H9 (cell line): ENCODE measurements at regions not wholly inside any gene's neighbourhood (a gene's known extent, or its start where the extent isn't known, plus 50 kb on each side); places are given as distances from the start of the nearest gene placed in this dataset.

Source experiments
- DNase-seq: peaks from one replicate; pipeline ENCODE4 v3.0.0-alpha.2; 2017
- H2AFZ ChIP-seq: one replicate; pipeline ENCODE4 v1.6.1; 2013; ENCODE audit warnings: mild to moderate bottlenecking, low read length, control low read depth, moderate library complexity
- H2AK5ac ChIP-seq: 2 replicates; pipeline ENCODE4 v1.6.1; 2013; ENCODE audit warnings: low read length, control low read depth, mixed read lengths; ENCODE audit not compliant: insufficient read length
- H2BK120ac ChIP-seq: one replicate; pipeline ENCODE4 v1.6.1; 2013; ENCODE audit warnings: low read depth, mild to moderate bottlenecking, low read length, control low read depth, inconsistent platforms; ENCODE audit not compliant: poor library complexity, severe bottlenecking
- H2BK12ac ChIP-seq: 2 replicates; pipeline ENCODE4 v1.6.1; 2013; ENCODE audit warnings: low read length, control low read depth, mixed read lengths, low read depth; ENCODE audit not compliant: insufficient read length
- H2BK15ac ChIP-seq: 2 replicates; pipeline ENCODE4 v1.6.1; 2013; ENCODE audit warnings: low read depth, low read length, control low read depth
- H2BK20ac ChIP-seq: one replicate; pipeline ENCODE4 v1.6.1; 2013; ENCODE audit warnings: low read depth, mild to moderate bottlenecking, low read length, control low read depth, inconsistent platforms; ENCODE audit not compliant: poor library complexity, severe bottlenecking
- H2BK5ac ChIP-seq: 2 replicates; pipeline ENCODE4 v1.6.1; 2013; ENCODE audit warnings: low read length, control low read depth, mixed read lengths; ENCODE audit not compliant: insufficient read length
- H3K14ac ChIP-seq: 2 replicates; pipeline ENCODE4 v1.6.1; 2013; ENCODE audit warnings: low read length, control low read depth; ENCODE audit not compliant: insufficient read depth
- H3K18ac ChIP-seq: 2 replicates; pipeline ENCODE4 v1.6.1; 2013; ENCODE audit warnings: low read depth, mild to moderate bottlenecking, mixed read lengths, low read length, control low read depth; ENCODE audit not compliant: insufficient read length
- H3K23ac ChIP-seq: 2 replicates; pipeline ENCODE4 v1.6.1; 2013; ENCODE audit warnings: low read length, control low read depth, mixed read lengths, low read depth; ENCODE audit not compliant: insufficient read length
- H3K23me2 ChIP-seq: 2 replicates; pipeline ENCODE4 v1.6.1; 2013; ENCODE audit warnings: low read depth, mild to moderate bottlenecking, mixed read lengths, low read length, control low read depth; ENCODE audit not compliant: insufficient read length, poor library complexity, severe bottlenecking
- H3K27ac ChIP-seq: 2 replicates; pipeline ENCODE4 v1.5.1; 2013; ENCODE audit warnings: low read length, control low read depth, mixed read lengths, low read depth; ENCODE audit not compliant: insufficient read length
- H3K27me3 ChIP-seq: 2 replicates; pipeline ENCODE4 v1.6.1; 2013; ENCODE audit warnings: low read length, control low read depth, inconsistent platforms; ENCODE audit not compliant: insufficient read depth
- H3K4ac ChIP-seq: 2 replicates; pipeline ENCODE4 v1.6.1; 2013; ENCODE audit warnings: low read depth, mild to moderate bottlenecking, control low read depth, inconsistent platforms, low read length, moderate library complexity
- H3K4me1 ChIP-seq: 2 replicates; pipeline ENCODE4 v1.6.1; 2013; ENCODE audit warnings: low read length, control low read depth, inconsistent platforms; ENCODE audit not compliant: insufficient read depth
- H3K4me2 ChIP-seq: 2 replicates; pipeline ENCODE4 v1.6.1; 2013; ENCODE audit warnings: low read length, control low read depth, mixed read lengths; ENCODE audit not compliant: insufficient read length, insufficient read depth
- H3K56ac ChIP-seq: 2 replicates; pipeline ENCODE4 v1.6.1; 2013; ENCODE audit warnings: low read depth, mild to moderate bottlenecking, mixed read lengths, low read length, control low read depth; ENCODE audit not compliant: insufficient read length
- H3K79me1 ChIP-seq: 2 replicates; pipeline ENCODE4 v1.6.1; 2013; ENCODE audit warnings: low read depth, mild to moderate bottlenecking, moderate library complexity, low read length, control low read depth, inconsistent platforms; ENCODE audit not compliant: insufficient read depth, poor library complexity, severe bottlenecking
- H3K79me2 ChIP-seq: 2 replicates; pipeline ENCODE4 v1.6.1; 2013; ENCODE audit warnings: low read length, control low read depth, inconsistent platforms; ENCODE audit not compliant: insufficient read depth
- H3K9ac ChIP-seq: 2 replicates; pipeline ENCODE4 v1.6.1; 2013; ENCODE audit warnings: low read length, control low read depth, mixed read lengths; ENCODE audit not compliant: insufficient read length; ENCODE audit errors: extremely low read depth
- H3K9me3 ChIP-seq: one replicate; pipeline ENCODE4 v1.6.1; 2013; ENCODE audit warnings: low read depth, low read length, inconsistent platforms; ENCODE audit not compliant: control insufficient read depth
- H3T11ph ChIP-seq: one replicate; pipeline ENCODE4 v1.6.1; 2013; ENCODE audit warnings: mild to moderate bottlenecking, low read length, control low read depth, inconsistent platforms
- H4K20me1 ChIP-seq: one replicate; pipeline ENCODE4 v1.6.1; 2013; ENCODE audit not compliant: control insufficient read depth, insufficient read length, insufficient read depth
- H4K5ac ChIP-seq: 2 replicates; pipeline ENCODE4 v1.6.1; 2013; ENCODE audit warnings: low read depth, mild to moderate bottlenecking, mixed read lengths, low read length, control low read depth; ENCODE audit not compliant: insufficient read length
- H4K8ac ChIP-seq: replicated peaks from 2 replicates; pipeline ENCODE4 v1.6.1; 2013; ENCODE audit warnings: low read length, control low read depth, mixed read lengths, low read depth; ENCODE audit not compliant: insufficient read length
- H4K91ac ChIP-seq: 2 replicates; pipeline ENCODE4 v1.6.1; 2013; ENCODE audit warnings: low read depth, mild to moderate bottlenecking, moderate library complexity, mixed read lengths, low read length, control low read depth; ENCODE audit not compliant: insufficient read length
- H3K27ac Mint-ChIP-seq, 3 experiments: 2 replicates in 2 of 3; 3 replicates in 1 of 3; pipeline ENCODE4 v1.8.0; 2020 to 2021; ENCODE audit warnings: mixed read lengths in 3 of 3, mild to moderate bottlenecking in 1 of 3, moderate library complexity in 1 of 3
- H3K27me3 Mint-ChIP-seq: 2 replicates; pipeline ENCODE4 v1.8.0; 2021; ENCODE audit warnings: low read depth, mild to moderate bottlenecking, moderate library complexity, mixed read lengths
- H3K36me3 Mint-ChIP-seq, 3 experiments: 2 replicates in 2 of 3; 3 replicates in 1 of 3; pipeline ENCODE4 v1.8.0; 2020 to 2021; ENCODE audit warnings: low read depth in 3 of 3, mixed read lengths in 3 of 3; ENCODE audit not compliant: insufficient read depth in 1 of 3
- H3K4me1 Mint-ChIP-seq, 2 experiments: 2 replicates each; pipeline ENCODE4 v1.8.0; 2020; ENCODE audit warnings: mixed read lengths in 2 of 2
- H3K4me3 Mint-ChIP-seq, 2 experiments: 2 replicates in 1 of 2; 3 replicates in 1 of 2; pipeline ENCODE4 v1.8.0; 2020 to 2021; ENCODE audit warnings: mild to moderate bottlenecking in 2 of 2, mixed read lengths in 2 of 2, moderate library complexity in 1 of 2
- H3K9me3 Mint-ChIP-seq, 2 experiments: 2 replicates in 1 of 2; 3 replicates in 1 of 2; pipeline ENCODE4 v1.8.0; 2020; ENCODE audit warnings: mild to moderate bottlenecking in 2 of 2, mixed read lengths in 2 of 2, moderate library complexity in 1 of 2
- WGBS: extraction: QIAGEN DNeasy Blood & Tissue Kit; methylation state at CpG from one replicate; pipeline ENCODE4 v1.1.7; 2013; ENCODE audit warnings: missing lambda C conversion rate, low lambda C conversion rate, mixed read lengths; ENCODE audit not compliant: insufficient read length; ENCODE audit errors: extremely low coverage; 5-methylcytosine and 5-hydroxymethylcytosine counted together
- TF ChIP-seq, protein P1 (sequence below): fragments of 200-600 bp; sonication (generic); conservative IDR thresholded peaks from 3 replicates; pipeline ENCODE4 v1.8.0; 2021; ENCODE audit warnings: antibody characterized with exemption, mild to moderate bottlenecking

GRCh38 chr6:147909640-147910039 lies 401.1 kb downstream of the SAMD5 start:
- no peak overlapping the region for H3K4ac ChIP-seq
- no peaks in the 10 kb centered on the region for H3K27me3 Mint-ChIP-seq
- H3K4me1 ChIP-seq: no peaks in the 10 kb centered on the region; the same call in 1 of the 2 replicates
- H3T11ph ChIP-seq: no peak overlapping the region
- no peak overlapping the region for H2BK20ac ChIP-seq
- no peak overlapping the region for H4K91ac ChIP-seq
- H3K27ac Mint-ChIP-seq: 0 out of 7 replicates have a peak overlapping the region, but pooled peaks of 1 of the 3 experiments have one; percentile 25
- H3K79me1 ChIP-seq: no peaks in the 10 kb centered on the region
- no peak overlapping the region for H3K27ac ChIP-seq
- H3K14ac ChIP-seq: no peak overlapping the region
- WGBS: no CpG with 5 or more reads among the region's 7 CpGs
- TF ChIP-seq, protein P1, sequence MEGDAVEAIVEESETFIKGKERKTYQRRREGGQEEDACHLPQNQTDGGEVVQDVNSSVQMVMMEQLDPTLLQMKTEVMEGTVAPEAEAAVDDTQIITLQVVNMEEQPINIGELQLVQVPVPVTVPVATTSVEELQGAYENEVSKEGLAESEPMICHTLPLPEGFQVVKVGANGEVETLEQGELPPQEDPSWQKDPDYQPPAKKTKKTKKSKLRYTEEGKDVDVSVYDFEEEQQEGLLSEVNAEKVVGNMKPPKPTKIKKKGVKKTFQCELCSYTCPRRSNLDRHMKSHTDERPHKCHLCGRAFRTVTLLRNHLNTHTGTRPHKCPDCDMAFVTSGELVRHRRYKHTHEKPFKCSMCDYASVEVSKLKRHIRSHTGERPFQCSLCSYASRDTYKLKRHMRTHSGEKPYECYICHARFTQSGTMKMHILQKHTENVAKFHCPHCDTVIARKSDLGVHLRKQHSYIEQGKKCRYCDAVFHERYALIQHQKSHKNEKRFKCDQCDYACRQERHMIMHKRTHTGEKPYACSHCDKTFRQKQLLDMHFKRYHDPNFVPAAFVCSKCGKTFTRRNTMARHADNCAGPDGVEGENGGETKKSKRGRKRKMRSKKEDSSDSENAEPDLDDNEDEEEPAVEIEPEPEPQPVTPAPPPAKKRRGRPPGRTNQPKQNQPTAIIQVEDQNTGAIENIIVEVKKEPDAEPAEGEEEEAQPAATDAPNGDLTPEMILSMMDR: no peak
- H4K5ac ChIP-seq: no peak overlapping the region
- no peak for DNase-seq
- no peak overlapping the region for H4K8ac ChIP-seq
- H3K36me3 Mint-ChIP-seq: no peaks in the 10 kb centered on the region
- no peaks in the 10 kb centered on the region for H3K9me3 Mint-ChIP-seq
- H3K18ac ChIP-seq: no peak overlapping the region
- H4K20me1 ChIP-seq: no peaks in the 10 kb centered on the region
- H2BK15ac ChIP-seq: no peak overlapping the region
- no peak overlapping the region for H2BK5ac ChIP-seq
- H2AFZ ChIP-seq: no peak overlapping the region
- H3K27me3 ChIP-seq: no peaks in the 10 kb centered on the region
- no peak overlapping the region for H3K23ac ChIP-seq
- no peak overlapping the region for H3K4me2 ChIP-seq
- no peak overlapping the region for H2BK120ac ChIP-seq
- peaks cover 6 to 17% of the 10 kb centered on the region in 2 experiments for H3K4me1 Mint-ChIP-seq
- no peaks in the 10 kb centered on the region for H3K9me3 ChIP-seq
- no peaks in the 10 kb centered on the region for H3K23me2 ChIP-seq
- H3K9ac ChIP-seq: no peak overlapping the region
- H3K56ac ChIP-seq: no peak overlapping the region
- no peak overlapping the region for H3K4me3 Mint-ChIP-seq
- H2AK5ac ChIP-seq: no peak overlapping the region
- H3K79me2 ChIP-seq: no peaks in the 10 kb centered on the region
- H2BK12ac ChIP-seq: no peak overlapping the region
